GM10248 (cell line): ENCODE measurements at regions not wholly inside any gene's neighbourhood (a gene's known extent, or its start where the extent isn't known, plus 50 kb on each side); places are given as distances from the start of the nearest gene placed in this dataset.

Source experiments
- CTCF ChIA-PET: fragments of 300-600 bp; sonication (Branson Sonifier 250); formaldehyde crosslinking; extraction: SDS; loops from one replicate; lab custom pipeline; 2021; ENCODE audit warnings: antibody characterized with exemption; lab: Yijun Ruan, JAX
- POLR2A ChIA-PET: fragments of 350-650 bp; sonication (Branson Sonifier 250); formaldehyde crosslinking; extraction: SDS; loops from one replicate; lab custom pipeline; 2020; ENCODE audit warnings: antibody characterized with exemption; lab: Yijun Ruan, JAX
- DNase-seq: peaks from one replicate; pipeline ENCODE4 v3.0.0; 2012; ENCODE audit errors: extremely low spot score
- TF ChIP-seq, protein P1 (sequence below): IDR thresholded peaks from 2 replicates; pipeline ENCODE4 v1.5.1; 2012; ENCODE audit warnings: mild to moderate bottlenecking, low read depth; ENCODE audit errors: extremely low read depth, missing control alignments, control extremely low read depth

GRCh38 chrX:14164828-14165227, 135.1 kb upstream of the GEMIN8 start:
- POLR2A ChIA-PET, result no interaction called here
- TF ChIP-seq, protein P1, sequence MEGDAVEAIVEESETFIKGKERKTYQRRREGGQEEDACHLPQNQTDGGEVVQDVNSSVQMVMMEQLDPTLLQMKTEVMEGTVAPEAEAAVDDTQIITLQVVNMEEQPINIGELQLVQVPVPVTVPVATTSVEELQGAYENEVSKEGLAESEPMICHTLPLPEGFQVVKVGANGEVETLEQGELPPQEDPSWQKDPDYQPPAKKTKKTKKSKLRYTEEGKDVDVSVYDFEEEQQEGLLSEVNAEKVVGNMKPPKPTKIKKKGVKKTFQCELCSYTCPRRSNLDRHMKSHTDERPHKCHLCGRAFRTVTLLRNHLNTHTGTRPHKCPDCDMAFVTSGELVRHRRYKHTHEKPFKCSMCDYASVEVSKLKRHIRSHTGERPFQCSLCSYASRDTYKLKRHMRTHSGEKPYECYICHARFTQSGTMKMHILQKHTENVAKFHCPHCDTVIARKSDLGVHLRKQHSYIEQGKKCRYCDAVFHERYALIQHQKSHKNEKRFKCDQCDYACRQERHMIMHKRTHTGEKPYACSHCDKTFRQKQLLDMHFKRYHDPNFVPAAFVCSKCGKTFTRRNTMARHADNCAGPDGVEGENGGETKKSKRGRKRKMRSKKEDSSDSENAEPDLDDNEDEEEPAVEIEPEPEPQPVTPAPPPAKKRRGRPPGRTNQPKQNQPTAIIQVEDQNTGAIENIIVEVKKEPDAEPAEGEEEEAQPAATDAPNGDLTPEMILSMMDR, result no peak
- DNase-seq, result no peak
- CTCF ChIA-PET, result interaction anchor here (1.4 kb wide), 1 partner anchor 61 kb away, joined by 3 read pairs; no protein-coding TSS in a partner anchor

GRCh38 chrX:14125462-14125861, 95.8 kb upstream of the GEMIN8 start:
- ChIA-PET CTCF (no interaction called here), POLR2A (no interaction called here)
- TF ChIP-seq, protein P1, result no peak
- DNase-seq, result no peak

DNA sequence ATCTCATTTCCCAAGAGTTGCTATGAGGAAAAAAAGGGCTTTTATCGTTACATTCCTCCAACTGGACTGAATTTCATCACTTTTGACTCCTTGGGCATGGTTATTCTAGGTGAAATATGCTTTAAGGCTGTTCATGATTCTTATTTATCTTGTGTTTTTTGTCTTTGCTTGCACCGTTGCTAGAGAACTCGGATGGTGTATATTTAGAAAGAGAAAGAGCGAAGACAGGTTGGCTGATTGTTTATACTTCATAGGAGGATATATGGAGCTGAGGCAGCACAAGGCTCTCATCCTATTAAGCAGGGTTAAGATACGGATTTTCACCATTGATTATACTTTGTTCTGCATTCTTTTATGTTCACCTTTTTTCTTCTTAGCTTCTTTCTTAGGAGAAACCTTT, 94.9 kb upstream of the GEMIN8 start:
- no peak for DNase-seq
- ChIA-PET CTCF (no interaction called here), POLR2A (no interaction called here)
- TF ChIP-seq, protein P1, result no peak

DNA sequence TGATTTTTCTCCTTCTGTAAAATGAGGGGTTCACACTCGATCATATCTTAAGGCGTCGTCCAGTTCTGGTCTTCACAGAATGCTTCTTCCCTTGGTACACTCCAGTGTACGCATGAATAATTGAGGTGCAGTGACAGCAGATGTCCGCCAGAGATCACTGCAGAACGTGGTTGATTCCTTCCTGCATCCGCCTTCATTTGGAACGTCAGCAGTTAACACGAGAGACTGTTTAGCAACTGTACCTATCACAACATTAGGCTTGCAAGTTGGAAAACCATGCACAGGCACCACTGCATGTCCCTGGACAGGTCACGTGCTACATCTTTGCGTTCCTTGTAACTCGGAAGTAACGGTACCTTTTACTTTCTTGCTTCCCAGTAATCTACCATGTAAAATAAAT, 66.0 kb upstream of the GEMIN8 start:
- ChIA-PET POLR2A (no interaction called here), CTCF (interaction anchor here (1.0 kb wide), 1 partner anchor 1147 kb away, joined by 4 read pairs; no protein-coding TSS in a partner anchor)
- TF ChIP-seq, protein P1, result peak; percentile 54
- peak; percentile 13 for DNase-seq

GRCh38 chrX:14094191-14094590, 64.5 kb upstream of the GEMIN8 start:
- ChIA-PET POLR2A (no interaction called here), CTCF (interaction anchor here (2.0 kb wide), 1 partner anchor 1149 kb away, joined by 5 read pairs; no protein-coding TSS in a partner anchor)
- TF ChIP-seq, protein P1, result no peak
- DNase-seq, result no peak

- TF ChIP-seq, protein P1, result no peak
- ChIA-PET POLR2A (no interaction called here), CTCF (no interaction called here)
- no peak for DNase-seq
Measured at GRCh38 chrX:14084466-14084865, 54.8 kb upstream of the GEMIN8 start.
